Stimulated activated CD4-positive, alpha-beta T cell treated with anti-CD3 and anti-CD28 coated beads, Interleukin-4, amount 100 ng/mL, for 24 hours (primary cell): ENCODE measurements at regions not wholly inside any gene's neighbourhood (a gene's known extent, or its start where the extent isn't known, plus 50 kb on each side); places are given as distances from the start of the nearest gene placed in this dataset.

Experiments used
- DNase-seq: peaks from one replicate; pipeline ENCODE4 v3.0.0-alpha.2; 2020

DNA sequence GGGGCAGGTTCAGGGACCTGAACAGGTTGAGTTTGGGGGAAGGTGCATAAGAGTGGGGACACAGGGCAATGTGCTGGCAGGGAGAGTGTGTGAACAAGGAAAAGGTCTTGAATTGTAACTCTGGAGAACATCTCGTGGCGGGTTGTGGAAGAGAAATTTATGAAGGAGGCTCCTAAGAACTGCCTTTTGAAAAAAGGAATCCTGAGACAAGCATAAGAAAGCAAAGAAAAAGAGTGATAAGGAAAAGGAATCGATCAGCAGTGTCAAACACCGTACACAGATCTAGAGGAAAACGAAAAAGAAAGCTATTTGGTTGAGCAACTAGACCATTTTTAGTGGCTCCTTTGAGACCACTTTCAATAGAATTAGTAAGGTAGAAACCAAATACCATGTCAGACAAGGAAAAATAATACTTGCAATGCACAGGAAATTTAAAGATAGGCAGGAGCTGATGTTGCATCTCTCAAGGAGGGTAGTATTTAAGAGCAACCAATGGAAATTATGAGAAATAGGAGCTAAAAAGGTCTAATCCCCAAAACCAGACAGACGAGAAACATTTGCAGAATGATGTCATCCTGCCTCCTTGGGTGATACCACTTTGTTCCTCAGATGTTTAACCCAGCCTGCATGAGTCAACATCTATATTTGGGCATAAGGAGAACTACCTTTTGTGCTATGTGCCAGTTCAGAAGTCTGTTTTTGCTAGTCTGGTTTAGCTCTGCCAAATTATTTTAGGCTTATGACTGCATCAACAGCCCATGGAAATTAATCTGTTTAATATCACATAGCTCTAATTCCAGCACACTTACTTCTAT, 64.5 kb upstream of the STK38L start:
- peak; percentile 54 for DNase-seq

DNA sequence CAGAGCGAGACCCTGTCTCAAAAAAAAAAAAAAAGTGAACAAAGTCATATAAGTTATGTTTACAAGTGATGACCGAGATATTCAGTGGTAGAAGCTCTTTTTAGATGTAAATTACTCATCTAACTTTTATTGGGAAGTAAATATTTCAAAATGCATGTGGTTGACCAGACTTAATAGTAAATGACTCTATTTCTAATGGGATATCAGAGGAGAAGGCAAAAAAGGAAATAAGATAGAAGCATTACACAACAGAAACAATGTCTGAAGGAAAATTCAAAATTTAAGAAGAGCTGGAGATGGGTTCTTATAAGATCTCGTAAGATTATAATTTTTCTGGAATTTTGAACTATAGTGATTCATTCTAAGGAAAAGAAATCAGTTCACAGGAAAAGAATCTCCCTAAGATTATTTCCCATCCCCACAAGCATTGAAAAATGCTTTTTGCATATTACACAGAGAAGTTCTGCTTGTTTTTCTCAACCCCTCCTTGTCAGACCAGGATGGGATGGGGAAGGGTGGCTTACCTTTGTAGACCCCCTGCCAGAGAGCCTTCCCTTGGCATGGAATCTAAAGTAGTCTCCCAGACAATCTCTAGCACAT, 63.1 kb upstream of the STK38L start:
- DNase-seq = no peak

DNA sequence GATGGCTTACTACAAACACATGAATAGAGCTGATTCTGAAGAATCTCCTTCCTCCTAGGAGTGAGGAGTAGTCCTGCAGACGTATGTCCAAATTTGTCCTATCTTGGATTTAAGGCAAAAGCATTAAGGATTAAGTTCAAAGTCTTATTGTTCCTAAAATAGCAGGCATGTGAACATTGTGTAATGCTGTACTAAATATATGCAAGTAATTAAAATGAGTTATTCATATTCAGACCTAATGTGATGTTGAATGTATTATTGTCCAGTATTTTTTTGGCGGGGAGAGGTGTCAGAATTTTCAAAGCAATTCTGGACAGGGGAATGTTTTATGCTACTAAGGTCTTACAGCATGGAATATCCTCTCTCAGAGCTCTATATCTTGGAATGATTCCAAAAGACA, 60.7 kb upstream of the STK38L start:
- no peak for DNase-seq

DNA sequence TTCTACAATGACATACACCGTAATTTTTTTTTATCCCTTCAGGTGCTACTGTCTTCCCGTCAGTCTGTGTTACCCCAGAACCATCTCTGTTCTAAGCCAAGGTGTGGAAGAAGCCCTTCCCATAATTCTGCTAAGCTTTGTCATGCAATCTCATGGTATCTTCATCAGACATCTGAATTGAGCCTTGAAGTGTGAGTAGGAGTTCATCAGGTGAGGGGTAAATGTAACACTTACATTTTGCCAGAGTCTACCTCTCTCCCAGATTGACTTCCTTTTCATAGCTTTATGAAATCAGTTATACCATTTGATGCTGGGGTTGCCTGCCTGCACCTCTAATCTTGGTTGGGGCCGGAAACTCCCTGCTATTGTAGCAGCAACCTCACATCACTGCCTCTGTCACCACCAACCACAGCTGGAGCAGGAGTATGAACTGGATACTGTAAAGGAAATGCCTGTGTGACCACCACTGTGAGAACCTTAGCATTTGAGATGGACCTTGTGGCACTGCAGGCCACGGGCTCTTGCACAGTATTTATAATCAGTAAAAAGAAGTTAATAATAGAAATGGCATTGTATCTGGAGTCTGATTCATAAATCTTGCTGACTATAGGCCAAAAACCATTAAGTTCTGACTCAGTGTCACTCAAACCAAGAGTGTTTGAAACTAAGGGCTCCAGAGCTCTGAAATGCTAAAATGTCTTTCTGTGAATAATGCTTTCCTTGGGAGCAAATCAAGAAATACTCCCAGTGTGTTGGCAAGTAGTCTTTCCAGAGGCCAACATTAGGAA, 58.7 kb upstream of the STK38L start:
- DNase-seq = peak; percentile 18

DNA sequence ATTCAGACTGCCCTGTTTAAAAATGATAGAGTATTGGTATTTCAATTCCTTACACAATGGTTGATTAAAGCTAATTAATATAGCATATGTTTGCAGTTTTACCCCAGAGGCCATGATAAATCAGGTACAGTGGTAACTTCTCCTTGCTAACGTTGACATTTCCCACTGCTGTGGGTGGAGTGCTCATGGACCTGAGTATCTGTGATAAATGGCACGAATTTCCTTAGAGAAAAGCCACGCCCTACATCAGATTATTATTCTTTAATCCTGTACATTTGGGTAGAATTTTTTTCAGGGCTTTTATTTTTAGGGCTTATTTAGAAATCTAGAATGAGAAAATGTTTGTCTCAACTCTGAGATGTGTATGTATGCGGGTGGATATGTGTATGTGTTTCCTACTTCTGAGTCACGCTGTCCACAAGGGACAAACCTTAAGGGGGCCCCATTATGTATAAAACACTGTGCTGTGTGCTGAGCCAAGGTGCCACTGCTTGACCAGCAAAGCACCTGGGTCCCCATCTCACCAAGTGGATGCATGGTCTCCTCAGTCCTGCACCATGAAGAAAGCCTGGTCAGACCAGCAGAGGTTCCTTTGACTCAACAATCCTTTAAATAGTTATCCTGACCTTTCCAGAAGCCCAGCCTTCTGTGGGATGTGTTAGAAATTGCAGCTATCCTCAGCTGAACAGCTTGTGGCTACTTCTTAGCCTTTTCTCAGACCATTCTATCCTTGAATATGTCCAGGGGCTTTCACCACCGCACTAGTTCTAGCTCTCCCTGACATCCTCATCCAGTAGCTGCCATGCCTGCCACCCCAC, 57.9 kb upstream of the STK38L start:
- no peak for DNase-seq

DNA sequence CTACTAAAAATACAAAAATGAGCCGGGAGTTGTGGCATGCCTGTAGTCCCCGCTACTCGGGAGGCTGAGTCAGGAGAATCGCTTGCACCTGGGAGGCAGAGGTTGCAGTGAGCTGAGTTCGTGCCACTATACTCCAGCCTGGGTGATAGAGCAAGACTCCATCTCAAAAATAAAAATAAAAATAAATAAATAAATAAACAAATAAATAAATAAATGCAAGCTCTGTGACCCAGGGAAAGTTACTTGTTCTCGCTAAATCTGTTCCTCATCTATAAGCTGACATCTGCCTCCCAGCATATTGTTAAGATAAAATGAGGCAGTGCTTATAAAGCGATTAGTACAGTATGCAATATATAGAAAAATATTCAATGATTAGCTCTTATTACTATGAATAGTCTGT, 56.4 kb upstream of the STK38L start:
- no peak for DNase-seq

DNA sequence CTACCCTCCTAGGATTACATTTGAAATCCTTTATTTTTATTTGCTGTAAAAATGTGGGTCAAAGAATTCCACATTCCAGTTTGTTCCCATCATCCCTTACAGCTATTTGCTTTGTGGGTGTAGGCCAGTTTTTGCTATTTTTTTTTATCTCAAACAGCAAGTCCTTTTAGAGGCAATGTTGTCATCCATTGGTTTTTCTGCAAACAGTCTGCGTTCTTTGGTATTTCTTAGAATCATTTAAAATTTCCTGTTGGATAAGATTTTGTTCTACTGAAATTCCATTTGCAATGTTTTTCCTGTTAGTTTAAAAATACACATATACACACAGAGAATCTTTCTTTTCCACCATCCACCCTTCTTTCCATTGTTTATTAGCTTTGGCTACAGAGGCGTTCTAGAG, 53.3 kb upstream of the STK38L start:
- no peak for DNase-seq

DNA sequence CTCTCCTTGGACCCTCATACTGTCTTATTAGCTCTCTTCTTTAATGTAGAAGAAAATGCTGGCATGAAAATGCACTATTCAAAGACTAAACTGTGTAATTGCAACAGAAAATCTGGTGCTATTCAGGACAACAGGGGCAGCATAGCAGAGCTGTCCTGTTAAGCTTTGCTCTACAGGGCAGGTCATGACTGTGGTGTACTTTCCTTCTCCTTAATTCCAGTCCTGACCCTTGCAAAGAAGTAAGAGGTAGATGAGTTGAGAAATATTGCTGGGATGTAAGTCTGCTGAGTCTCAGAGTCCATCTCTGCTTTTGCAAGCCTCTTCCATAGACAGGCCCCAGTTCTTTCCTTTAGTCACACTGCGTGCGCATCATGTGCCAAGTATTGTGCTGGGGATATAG, 52.6 kb upstream of the STK38L start:
- DNase-seq = no peak

DNA sequence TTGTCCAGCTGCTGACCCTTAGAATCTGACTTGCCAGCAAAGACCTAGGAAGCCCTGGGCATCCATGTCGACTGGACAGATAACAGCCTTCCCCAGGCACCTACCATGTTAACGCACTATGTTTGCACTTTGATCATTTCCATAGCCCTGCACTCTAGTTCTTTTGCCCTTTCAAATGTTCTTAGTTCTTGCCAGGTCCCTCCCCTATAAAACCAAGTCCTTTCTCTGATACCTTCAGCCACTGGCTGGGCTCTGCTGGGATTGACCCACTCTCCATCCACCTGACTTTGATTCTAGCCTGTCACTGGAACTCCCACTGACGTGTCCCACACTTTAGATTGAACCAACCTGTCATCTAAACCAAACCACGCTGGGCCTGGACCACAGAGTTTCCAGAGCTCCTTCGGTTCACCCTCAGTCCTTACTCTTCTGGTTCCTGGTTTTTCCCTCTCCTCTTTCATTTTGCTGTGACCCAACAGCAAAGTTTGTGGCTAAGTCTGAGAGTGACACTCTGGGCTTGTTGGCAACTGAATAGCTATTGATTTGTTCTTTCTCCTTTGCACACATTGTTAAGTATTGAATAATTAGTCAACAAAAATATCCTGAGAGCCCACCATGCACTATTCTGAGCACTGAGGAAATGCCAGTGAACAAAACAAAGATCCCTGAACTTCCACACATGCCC, 51.8 kb upstream of the STK38L start:
- no peak for DNase-seq

DNA sequence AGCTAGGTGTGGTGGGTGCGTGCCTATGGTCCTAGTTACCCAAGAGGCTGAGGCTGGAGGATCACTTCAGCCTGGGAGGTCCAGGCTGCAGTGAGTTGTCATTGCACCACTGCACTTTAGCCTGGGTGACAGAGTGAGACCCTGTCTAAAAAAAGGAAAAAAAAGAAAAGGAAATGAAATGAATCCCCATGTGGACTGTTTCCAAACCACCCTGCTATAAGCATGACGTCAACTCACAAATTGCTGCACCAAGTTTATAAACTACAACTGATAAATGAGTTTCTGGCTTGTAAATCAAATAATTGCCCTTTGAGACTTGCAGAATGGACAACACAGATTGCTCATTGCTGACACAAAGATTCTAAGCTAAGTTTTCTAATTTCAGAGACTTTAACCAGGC, 51.0 kb upstream of the STK38L start:
- DNase-seq = no peak

DNA sequence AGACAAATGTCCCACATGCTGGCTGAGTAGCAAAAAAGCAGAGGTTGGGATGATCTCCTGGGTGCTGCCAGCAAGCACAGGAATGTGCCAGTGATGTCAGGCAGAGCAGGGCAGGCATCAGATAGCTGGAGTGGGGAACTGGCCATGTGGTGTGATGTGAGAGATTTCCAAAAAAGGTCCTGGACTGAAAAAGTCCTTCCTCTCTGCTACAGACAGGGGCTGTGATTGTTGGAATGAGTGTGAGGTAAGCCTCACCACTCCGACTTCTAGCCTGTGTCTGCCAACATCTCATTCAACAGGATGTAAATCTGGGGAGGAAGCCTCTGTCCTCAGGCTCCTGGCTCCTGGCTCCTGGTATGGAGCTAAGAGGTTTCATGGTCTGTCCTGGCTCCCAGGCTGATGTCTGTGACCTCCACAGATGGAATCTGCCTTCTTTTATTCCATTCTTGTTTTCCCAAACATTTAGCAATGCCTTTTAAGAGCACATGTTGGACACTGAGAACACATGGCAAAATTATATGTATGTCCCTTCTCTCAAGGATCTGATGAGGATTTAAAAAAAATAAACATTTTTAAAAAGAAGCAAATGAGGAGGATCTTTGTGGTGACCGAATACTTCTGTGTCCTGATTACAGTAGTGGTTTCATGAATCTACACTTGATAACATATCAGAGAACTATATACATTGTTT, 50.1 kb upstream of the STK38L start:
- no peak for DNase-seq
